ENCODE measurements at regions not wholly inside any gene's neighbourhood (a gene's known extent, or its start where the extent isn't known, plus 50 kb on each side); places are given as distances from the start of the nearest gene placed in this dataset.

DNA sequence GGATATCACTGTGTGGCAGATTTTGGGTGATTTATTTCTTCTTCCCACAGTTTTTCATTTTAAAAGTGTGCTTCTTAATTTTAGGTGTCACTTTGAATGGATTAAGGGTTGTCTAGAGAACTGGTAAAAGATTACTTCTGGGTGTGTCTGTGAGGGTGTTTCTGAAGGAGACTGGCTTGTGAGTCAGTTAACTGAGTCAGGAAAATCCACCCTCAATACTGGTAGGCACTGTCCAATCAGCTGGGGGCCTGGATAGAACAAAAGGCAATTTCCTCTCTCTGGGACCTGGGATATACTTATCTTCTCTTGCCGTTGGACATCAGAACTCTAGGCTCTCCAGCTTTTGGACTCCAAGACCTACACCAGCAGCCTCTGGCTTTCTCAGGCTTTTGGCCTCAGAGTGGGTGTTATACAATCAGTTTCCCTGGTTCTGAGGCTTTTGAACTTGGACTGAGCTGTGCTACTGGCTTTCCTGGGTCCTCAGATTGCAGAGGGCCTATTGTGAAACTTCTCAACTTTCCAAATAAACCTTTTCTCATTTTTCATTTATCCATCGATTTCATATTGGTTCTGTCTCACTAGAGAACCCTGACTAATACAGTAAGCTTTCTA is 413.1 kb downstream of the GBA3 start:
- no peaks in the 10 kb centered on the region for H3K79me2 ChIP-seq (replicated peaks; ENCODE audit: insufficient read depth, low read length)
- TF ChIP-seq RAD21 (conservative IDR thresholded peaks at IDR 0.05): no peak
- no peaks in the 10 kb centered on the region for H4K20me1 ChIP-seq (ENCODE audit: insufficient read depth)
- no peak overlapping the region for H3K9ac ChIP-seq (ENCODE audit: low read length)
- H3K27ac ChIP-seq (ENCODE audit: low read length): no peak overlapping the region
- H3K36me3 ChIP-seq (ENCODE audit: insufficient read depth, low read length): no peaks in the 10 kb centered on the region
- no peaks in the 10 kb centered on the region for H3K9me2 ChIP-seq (ENCODE audit: insufficient read depth, low read length)
- no peaks in the 10 kb centered on the region for H3K27me3 ChIP-seq (ENCODE audit: insufficient read depth, low read depth, low read length)
- H3K4me3 ChIP-seq (ENCODE audit: low read length): no peak overlapping the region
- H2AFZ ChIP-seq (ENCODE audit: low read depth, low read length): no peak overlapping the region
- no peaks in the 10 kb centered on the region for H3F3A ChIP-seq (ENCODE audit: insufficient read depth, low read length, poor library complexity, severe bottlenecking)
- no peaks in the 10 kb centered on the region for H3K9me3 ChIP-seq (ENCODE audit: low read length)
- no peak overlapping the region for H3K4me2 ChIP-seq (ENCODE audit: low read length)

DNA sequence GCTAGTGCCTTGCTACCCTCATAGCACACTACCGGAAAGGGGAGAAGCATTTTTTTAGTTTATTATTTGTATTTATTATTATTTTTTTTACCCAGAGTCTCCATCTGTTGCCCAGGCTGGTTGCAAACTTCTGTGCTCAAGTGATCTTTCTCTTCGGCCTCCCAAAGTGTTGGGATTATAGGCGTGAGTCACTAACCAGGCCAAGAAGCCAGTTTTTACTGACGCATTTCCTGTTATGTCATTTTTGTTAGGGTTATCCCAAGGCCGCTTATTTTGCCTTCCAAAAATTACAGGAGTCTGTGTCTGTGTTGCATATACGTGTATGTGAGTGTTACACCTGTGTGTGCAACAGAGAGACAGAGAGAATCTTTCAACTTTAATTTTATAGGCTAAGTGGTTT is 404.5 kb downstream of the GBA3 start:
- Histone ChIP-seq H3F3A (ENCODE audit: insufficient read depth, low read length, poor library complexity, severe bottlenecking) (no peaks in the 10 kb centered on the region), H3K9me3 (ENCODE audit: low read length) (peaks cover 12% of the 10 kb centered on the region), H3K27me3 (ENCODE audit: insufficient read depth, low read depth, low read length) (no peaks in the 10 kb centered on the region), H3K79me2 (replicated peaks; ENCODE audit: insufficient read depth, low read length) (no peaks in the 10 kb centered on the region), H3K27ac (ENCODE audit: low read length) (no peak overlapping the region), H3K9ac (ENCODE audit: low read length) (no peak overlapping the region), H3K36me3 (ENCODE audit: insufficient read depth, low read length) (no peaks in the 10 kb centered on the region), H4K20me1 (ENCODE audit: insufficient read depth) (no peaks in the 10 kb centered on the region), H3K4me2 (ENCODE audit: low read length) (no peak overlapping the region), H3K4me3 (ENCODE audit: low read length) (no peak overlapping the region), H3K9me2 (ENCODE audit: insufficient read depth, low read length) (no peaks in the 10 kb centered on the region), H2AFZ (ENCODE audit: low read depth, low read length) (no peak overlapping the region)
- no peak for TF ChIP-seq EP300 (conservative IDR thresholded peaks at IDR 0.05; ENCODE audit: poor library complexity, severe bottlenecking)
- TF ChIP-seq, protein P1, sequence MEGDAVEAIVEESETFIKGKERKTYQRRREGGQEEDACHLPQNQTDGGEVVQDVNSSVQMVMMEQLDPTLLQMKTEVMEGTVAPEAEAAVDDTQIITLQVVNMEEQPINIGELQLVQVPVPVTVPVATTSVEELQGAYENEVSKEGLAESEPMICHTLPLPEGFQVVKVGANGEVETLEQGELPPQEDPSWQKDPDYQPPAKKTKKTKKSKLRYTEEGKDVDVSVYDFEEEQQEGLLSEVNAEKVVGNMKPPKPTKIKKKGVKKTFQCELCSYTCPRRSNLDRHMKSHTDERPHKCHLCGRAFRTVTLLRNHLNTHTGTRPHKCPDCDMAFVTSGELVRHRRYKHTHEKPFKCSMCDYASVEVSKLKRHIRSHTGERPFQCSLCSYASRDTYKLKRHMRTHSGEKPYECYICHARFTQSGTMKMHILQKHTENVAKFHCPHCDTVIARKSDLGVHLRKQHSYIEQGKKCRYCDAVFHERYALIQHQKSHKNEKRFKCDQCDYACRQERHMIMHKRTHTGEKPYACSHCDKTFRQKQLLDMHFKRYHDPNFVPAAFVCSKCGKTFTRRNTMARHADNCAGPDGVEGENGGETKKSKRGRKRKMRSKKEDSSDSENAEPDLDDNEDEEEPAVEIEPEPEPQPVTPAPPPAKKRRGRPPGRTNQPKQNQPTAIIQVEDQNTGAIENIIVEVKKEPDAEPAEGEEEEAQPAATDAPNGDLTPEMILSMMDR (IDR thresholded peaks at IDR 0.05; ENCODE audit: poor library complexity, severe bottlenecking): no peak
- TF ChIP-seq RAD21 (conservative IDR thresholded peaks at IDR 0.05): no peak
- TF ChIP-seq, protein P2, sequence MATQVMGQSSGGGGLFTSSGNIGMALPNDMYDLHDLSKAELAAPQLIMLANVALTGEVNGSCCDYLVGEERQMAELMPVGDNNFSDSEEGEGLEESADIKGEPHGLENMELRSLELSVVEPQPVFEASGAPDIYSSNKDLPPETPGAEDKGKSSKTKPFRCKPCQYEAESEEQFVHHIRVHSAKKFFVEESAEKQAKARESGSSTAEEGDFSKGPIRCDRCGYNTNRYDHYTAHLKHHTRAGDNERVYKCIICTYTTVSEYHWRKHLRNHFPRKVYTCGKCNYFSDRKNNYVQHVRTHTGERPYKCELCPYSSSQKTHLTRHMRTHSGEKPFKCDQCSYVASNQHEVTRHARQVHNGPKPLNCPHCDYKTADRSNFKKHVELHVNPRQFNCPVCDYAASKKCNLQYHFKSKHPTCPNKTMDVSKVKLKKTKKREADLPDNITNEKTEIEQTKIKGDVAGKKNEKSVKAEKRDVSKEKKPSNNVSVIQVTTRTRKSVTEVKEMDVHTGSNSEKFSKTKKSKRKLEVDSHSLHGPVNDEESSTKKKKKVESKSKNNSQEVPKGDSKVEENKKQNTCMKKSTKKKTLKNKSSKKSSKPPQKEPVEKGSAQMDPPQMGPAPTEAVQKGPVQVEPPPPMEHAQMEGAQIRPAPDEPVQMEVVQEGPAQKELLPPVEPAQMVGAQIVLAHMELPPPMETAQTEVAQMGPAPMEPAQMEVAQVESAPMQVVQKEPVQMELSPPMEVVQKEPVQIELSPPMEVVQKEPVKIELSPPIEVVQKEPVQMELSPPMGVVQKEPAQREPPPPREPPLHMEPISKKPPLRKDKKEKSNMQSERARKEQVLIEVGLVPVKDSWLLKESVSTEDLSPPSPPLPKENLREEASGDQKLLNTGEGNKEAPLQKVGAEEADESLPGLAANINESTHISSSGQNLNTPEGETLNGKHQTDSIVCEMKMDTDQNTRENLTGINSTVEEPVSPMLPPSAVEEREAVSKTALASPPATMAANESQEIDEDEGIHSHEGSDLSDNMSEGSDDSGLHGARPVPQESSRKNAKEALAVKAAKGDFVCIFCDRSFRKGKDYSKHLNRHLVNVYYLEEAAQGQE (IDR thresholded peaks at IDR 0.05; ENCODE audit: borderline replicate concordance): no peak
- TF ChIP-seq TAF1 (IDR thresholded peaks at IDR 0.05; ENCODE audit: low read depth): no peak
- no peak for TF ChIP-seq POLR2AphosphoS5 (IDR thresholded peaks at IDR 0.05)
- TF ChIP-seq MXI1 (conservative IDR thresholded peaks at IDR 0.05; ENCODE audit: poor library complexity, severe bottlenecking): no peak
- no peak for TF ChIP-seq SMC3 (conservative IDR thresholded peaks at IDR 0.05; ENCODE audit: poor library complexity)
- TF ChIP-seq EZH2 (IDR thresholded peaks at IDR 0.05; ENCODE audit: borderline replicate concordance, insufficient read depth, low read length, poor library complexity, severe bottlenecking): no peak

DNA sequence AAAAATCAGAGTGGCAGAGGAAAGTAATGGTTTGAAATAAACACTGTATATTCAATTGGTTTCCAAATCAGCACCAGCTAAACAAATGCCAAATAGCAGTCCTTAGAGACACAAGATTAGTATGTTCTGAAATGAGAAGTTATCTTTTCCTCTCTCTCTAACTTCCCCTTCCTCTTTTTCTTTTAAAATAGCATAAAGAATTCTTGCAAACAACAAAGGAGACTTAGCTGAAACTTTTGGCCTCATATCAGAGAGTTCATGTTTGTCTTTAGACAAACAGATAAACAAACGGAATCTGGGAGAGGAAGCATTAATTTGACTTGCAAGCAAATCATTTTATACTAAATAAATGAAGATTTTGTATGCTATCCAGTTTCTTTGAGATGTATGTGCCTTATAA is 399.0 kb downstream of the GBA3 start:
- no peaks in the 10 kb centered on the region for H3K27me3 ChIP-seq (ENCODE audit: insufficient read depth, low read depth, low read length)
- no peaks in the 10 kb centered on the region for H3K36me3 ChIP-seq (ENCODE audit: insufficient read depth, low read length)
- TF ChIP-seq EP300 (conservative IDR thresholded peaks at IDR 0.05; ENCODE audit: poor library complexity, severe bottlenecking) (no peak), EZH2 (IDR thresholded peaks at IDR 0.05; ENCODE audit: borderline replicate concordance, insufficient read depth, low read length, poor library complexity, severe bottlenecking) (no peak), TAF1 (IDR thresholded peaks at IDR 0.05; ENCODE audit: low read depth) (no peak), POLR2AphosphoS5 (IDR thresholded peaks at IDR 0.05) (no peak), RAD21 (conservative IDR thresholded peaks at IDR 0.05) (no peak), SMC3 (conservative IDR thresholded peaks at IDR 0.05; ENCODE audit: poor library complexity) (no peak)
- TF ChIP-seq, protein P1 (IDR thresholded peaks at IDR 0.05; ENCODE audit: poor library complexity, severe bottlenecking): no peak
- peaks cover 12% of the 10 kb centered on the region for H3K9me3 ChIP-seq (ENCODE audit: low read length)
- H3K4me2 ChIP-seq (ENCODE audit: low read length): no peak overlapping the region
- no peak overlapping the region for H2AFZ ChIP-seq (ENCODE audit: low read depth, low read length)
- no peaks in the 10 kb centered on the region for H4K20me1 ChIP-seq (ENCODE audit: insufficient read depth)
- no peaks in the 10 kb centered on the region for H3K9me2 ChIP-seq (ENCODE audit: insufficient read depth, low read length)
- no peak overlapping the region for H3K4me3 ChIP-seq (ENCODE audit: low read length)
- no peaks in the 10 kb centered on the region for H3K79me2 ChIP-seq (replicated peaks; ENCODE audit: insufficient read depth, low read length)
- no peak overlapping the region for H3K9ac ChIP-seq (ENCODE audit: low read length)
- no peak overlapping the region for H3K27ac ChIP-seq (ENCODE audit: low read length)
- no peaks in the 10 kb centered on the region for H3F3A ChIP-seq (ENCODE audit: insufficient read depth, low read length, poor library complexity, severe bottlenecking)

Data from neural cell (in vitro differentiated cells).